Mucosa of stomach (tissue), 1 donor: ENCODE measurements at regions not wholly inside any gene's neighbourhood (a gene's known extent, or its start where the extent isn't known, plus 50 kb on each side); places are given as distances from the start of the nearest gene placed in this dataset.
"Not testable (repeated sequence)": the region's sequence is repeated elsewhere in the genome, so short reads cannot be mapped to it uniquely, and the experiment has no call there.

Source experiments
- H3K27me3 ChIP-seq: one replicate; pipeline ENCODE4 v1.7.0; 2013; ENCODE audit warnings: mild to moderate bottlenecking, low read length; ENCODE audit not compliant: control insufficient read depth, insufficient read depth
- H3K36me3 ChIP-seq: one replicate; pipeline ENCODE4 v1.7.0; 2013; ENCODE audit warnings: low read length; ENCODE audit not compliant: control insufficient read depth, insufficient read depth
- H3K4me1 ChIP-seq: one replicate; pipeline ENCODE4 v1.7.0; 2013; ENCODE audit warnings: mild to moderate bottlenecking, low read length; ENCODE audit not compliant: control insufficient read depth, insufficient read depth
- H3K4me3 ChIP-seq: one replicate; pipeline ENCODE4 v1.7.0; 2013; ENCODE audit warnings: low read length
- H3K9ac ChIP-seq: one replicate; pipeline ENCODE4 v1.7.0; 2013; ENCODE audit warnings: mild to moderate bottlenecking, low read length, moderate library complexity
- H3K9me3 ChIP-seq: one replicate; pipeline ENCODE4 v1.7.0; 2013; ENCODE audit warnings: mild to moderate bottlenecking, low read length, moderate library complexity; ENCODE audit not compliant: control insufficient read depth
- donor health status: Pancreatic carcinoma.

DNA sequence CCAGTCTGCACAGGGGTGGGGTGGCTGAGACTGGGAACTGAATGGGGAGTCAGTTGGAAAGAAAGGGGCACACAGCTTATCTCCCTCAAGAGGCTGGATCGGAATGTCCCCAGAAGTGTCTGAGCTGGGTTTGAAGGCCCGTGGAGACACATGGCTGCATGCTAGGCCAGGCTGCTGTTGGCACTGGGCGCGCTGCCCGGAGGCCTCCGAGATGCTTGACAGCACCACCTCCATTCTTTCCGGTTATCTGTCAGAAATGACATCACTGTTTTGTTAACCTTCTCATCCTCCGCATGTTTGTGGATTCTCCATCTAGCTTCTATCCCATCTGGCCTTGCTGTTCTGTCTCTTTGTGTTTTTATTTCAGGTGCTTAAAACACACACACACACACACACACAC lies 85.5 kb downstream of the APIP start:
- no peaks in the 10 kb centered on the region for H3K9me3 ChIP-seq
- H3K27me3 ChIP-seq, result no peaks in the 10 kb centered on the region
- H3K9ac ChIP-seq, result no peak overlapping the region
- peaks cover 17% of the 10 kb centered on the region for H3K4me1 ChIP-seq
- no peak overlapping the region for H3K4me3 ChIP-seq
- no peaks in the 10 kb centered on the region for H3K36me3 ChIP-seq

DNA sequence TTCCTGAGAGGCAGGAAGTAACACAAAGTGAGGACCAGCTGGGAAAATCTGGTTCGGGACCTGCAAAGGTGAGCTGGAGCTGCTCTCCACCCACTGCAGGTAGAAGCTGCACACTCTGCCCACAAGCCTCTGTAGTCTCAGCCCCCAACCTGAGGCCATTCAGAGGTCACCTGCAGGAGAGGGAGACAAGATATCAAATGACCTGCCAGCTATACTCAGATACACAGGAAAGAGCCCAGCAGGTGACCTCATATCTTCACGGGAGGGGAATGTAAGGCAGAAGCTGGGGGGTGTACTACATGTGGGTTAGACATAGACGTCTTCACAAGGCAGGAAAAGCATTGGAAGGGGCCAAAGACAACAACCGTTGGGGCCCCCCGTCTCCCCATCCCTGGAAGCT lies 86.1 kb downstream of the APIP start:
- H3K27me3 ChIP-seq, result no peaks in the 10 kb centered on the region

DNA sequence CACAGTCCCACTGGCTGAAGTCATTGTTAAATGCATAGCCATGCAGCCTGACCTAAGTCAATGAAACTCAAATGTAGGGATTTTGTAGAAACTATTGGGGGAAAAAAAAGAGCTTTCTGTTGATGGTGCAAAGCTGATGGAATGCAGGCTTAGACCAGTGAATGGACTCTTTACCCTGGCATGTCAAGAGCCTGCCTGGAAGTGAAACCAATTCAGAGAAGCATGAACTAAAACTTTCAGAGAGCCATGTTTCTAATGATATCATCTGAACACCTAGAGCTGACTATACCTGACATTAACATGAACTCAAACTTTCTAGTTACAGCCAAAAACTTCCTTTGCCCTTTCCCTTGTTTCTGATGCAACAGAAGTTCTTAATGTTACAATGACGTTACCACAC lies 89.0 kb downstream of the APIP start:
- Histone ChIP-seq H3K9me3 (no peaks in the 10 kb centered on the region), H3K36me3 (no peaks in the 10 kb centered on the region), H3K4me3 (no peak overlapping the region), H3K4me1 (peaks cover 36% of the 10 kb centered on the region), H3K9ac (no peak overlapping the region), H3K27me3 (no peaks in the 10 kb centered on the region)

More for the DNA sequence above, 86.1 kb downstream of the APIP start:
- H3K4me3 ChIP-seq, result no peak overlapping the region
- H3K9me3 ChIP-seq, result no peaks in the 10 kb centered on the region
- no peak overlapping the region for H3K9ac ChIP-seq
- H3K4me1 ChIP-seq, result peaks cover 23% of the 10 kb centered on the region
- no peaks in the 10 kb centered on the region for H3K36me3 ChIP-seq

- Histone ChIP-seq H3K36me3 (no peaks in the 10 kb centered on the region), H3K4me1 (peaks cover 36% of the 10 kb centered on the region), H3K27me3 (no peaks in the 10 kb centered on the region), H3K9ac (no peak overlapping the region), H3K4me3 (no peak overlapping the region), H3K9me3 (no peaks in the 10 kb centered on the region)
These were observed 89.8 kb downstream of the APIP start for GRCh38 chr11:34826384-34826726.

GRCh38 chr11:34825670-34826383 lies 90.4 kb downstream of the APIP start:
- H3K4me3 ChIP-seq, result no peak overlapping the region
- H3K27me3 ChIP-seq, result no peaks in the 10 kb centered on the region
- no peak overlapping the region for H3K9ac ChIP-seq
- no peaks in the 10 kb centered on the region for H3K36me3 ChIP-seq
- peaks cover 36% of the 10 kb centered on the region for H3K4me1 ChIP-seq
- H3K9me3 ChIP-seq, result no peaks in the 10 kb centered on the region

DNA sequence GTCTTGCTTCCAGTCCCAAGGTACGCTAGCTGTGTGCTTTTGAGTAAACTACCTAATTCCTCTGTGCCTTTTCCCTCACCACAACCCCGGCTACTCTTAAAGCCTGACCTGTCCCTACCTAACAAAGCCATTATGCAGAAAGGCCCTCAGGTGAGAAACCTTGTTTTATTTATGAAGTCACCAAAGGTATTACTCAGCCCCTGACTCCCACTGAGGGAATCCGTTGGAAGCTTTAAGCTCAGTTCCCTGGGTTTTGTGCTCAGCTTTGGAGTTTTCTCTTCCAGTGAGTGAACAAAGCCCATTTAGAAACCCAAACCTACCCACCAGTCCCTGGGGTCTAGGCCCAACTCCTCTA lies 90.9 kb downstream of the APIP start:
- Histone ChIP-seq H3K36me3 (no peaks in the 10 kb centered on the region), H3K4me3 (no peak overlapping the region), H3K27me3 (no peaks in the 10 kb centered on the region), H3K4me1 (peaks cover 36% of the 10 kb centered on the region), H3K9me3 (no peaks in the 10 kb centered on the region), H3K9ac (no peak overlapping the region)

GRCh38 chr11:34824425-34824824 lies 91.8 kb downstream of the APIP start:
- Histone ChIP-seq H3K9ac (no peak overlapping the region), H3K27me3 (no peaks in the 10 kb centered on the region), H3K4me3 (no peak overlapping the region), H3K9me3 (no peaks in the 10 kb centered on the region), H3K4me1 (peaks cover 36% of the 10 kb centered on the region), H3K36me3 (no peaks in the 10 kb centered on the region)

DNA sequence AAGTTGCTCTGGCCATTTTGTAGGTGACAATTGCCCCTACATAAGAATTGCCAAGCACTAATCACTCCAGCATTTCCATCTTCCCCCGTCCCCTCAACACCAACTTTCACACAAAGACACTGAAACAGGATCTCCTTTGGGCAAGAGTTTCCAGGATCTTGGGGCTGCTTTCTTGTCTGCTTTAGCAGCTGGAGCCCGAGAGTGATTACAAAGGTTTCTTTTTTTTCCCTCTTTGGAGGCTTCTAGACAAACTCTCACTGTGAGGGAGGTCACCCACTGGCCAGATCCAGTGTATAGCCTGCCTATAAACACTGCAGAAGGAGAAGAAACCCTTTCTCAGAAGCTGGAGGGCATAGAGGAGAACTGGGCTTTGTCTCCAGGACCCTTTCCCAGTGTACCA lies 92.5 kb downstream of the APIP start:
- H3K27me3 ChIP-seq, result no peaks in the 10 kb centered on the region
- no peaks in the 10 kb centered on the region for H3K9me3 ChIP-seq
- H3K4me1 ChIP-seq, result peaks cover 36% of the 10 kb centered on the region
- H3K9ac ChIP-seq, result no peak overlapping the region
- no peak overlapping the region for H3K4me3 ChIP-seq
- no peaks in the 10 kb centered on the region for H3K36me3 ChIP-seq

GRCh38 chr11:34823197-34823596 lies 93.0 kb downstream of the APIP start:
- H3K9me3 ChIP-seq, result no peaks in the 10 kb centered on the region
- peaks cover 36% of the 10 kb centered on the region for H3K4me1 ChIP-seq
- no peak overlapping the region for H3K9ac ChIP-seq
- no peaks in the 10 kb centered on the region for H3K36me3 ChIP-seq
- H3K4me3 ChIP-seq, result no peak overlapping the region
- no peaks in the 10 kb centered on the region for H3K27me3 ChIP-seq

GRCh38 chr11:34819740-34820482 lies 96.3 kb downstream of the APIP start:
- H3K9me3 ChIP-seq, result no peaks in the 10 kb centered on the region
- H3K27me3 ChIP-seq, result no peaks in the 10 kb centered on the region
- H3K4me1 ChIP-seq, result peaks cover 12% of the 10 kb centered on the region
- no peak overlapping the region for H3K4me3 ChIP-seq
- H3K9ac ChIP-seq, result no peak overlapping the region
- H3K36me3 ChIP-seq, result no peaks in the 10 kb centered on the region

DNA sequence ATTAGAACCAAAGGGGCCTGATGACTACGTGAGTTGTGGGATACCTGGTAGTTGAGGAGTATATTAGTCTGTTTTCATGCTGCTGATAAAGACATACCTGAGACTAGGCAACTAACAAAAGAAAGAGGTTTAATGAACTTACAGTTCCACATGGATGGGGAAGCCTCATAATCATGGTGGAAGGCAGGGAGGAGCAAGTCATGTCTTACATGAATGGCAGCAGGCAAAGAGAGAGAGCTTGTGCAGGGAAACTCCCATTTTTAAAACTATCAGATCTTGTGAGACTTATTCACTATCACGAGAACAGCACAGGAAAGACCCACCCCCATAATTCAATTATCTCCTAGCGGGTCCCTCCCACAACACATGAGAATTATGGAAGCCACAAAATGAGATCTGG lies 98.4 kb downstream of the APIP start:
- H3K9me3 ChIP-seq, H3K36me3 ChIP-seq, H3K4me3 ChIP-seq, H3K27me3 ChIP-seq, H3K9ac ChIP-seq, H3K4me1 ChIP-seq: not testable (repeated sequence)

- H3K4me1 ChIP-seq, result no peaks in the 10 kb centered on the region
- no peak overlapping the region for H3K4me3 ChIP-seq
- H3K27me3 ChIP-seq, result no peaks in the 10 kb centered on the region
- no peak overlapping the region for H3K9ac ChIP-seq
- no peaks in the 10 kb centered on the region for H3K36me3 ChIP-seq
- no peaks in the 10 kb centered on the region for H3K9me3 ChIP-seq
These were observed 99.4 kb downstream of the APIP start for GRCh38 chr11:34816698-34817213.
